Kidney tubule cell (primary cell): ENCODE measurements at regions not wholly inside any gene's neighbourhood (a gene's known extent, or its start where the extent isn't known, plus 50 kb on each side); places are given as distances from the start of the nearest gene placed in this dataset.

Source experiments
- DNase-seq: peaks from one replicate; pipeline ENCODE4 v3.0.0-alpha.2; 2018; ENCODE audit warnings: low spot score

DNA sequence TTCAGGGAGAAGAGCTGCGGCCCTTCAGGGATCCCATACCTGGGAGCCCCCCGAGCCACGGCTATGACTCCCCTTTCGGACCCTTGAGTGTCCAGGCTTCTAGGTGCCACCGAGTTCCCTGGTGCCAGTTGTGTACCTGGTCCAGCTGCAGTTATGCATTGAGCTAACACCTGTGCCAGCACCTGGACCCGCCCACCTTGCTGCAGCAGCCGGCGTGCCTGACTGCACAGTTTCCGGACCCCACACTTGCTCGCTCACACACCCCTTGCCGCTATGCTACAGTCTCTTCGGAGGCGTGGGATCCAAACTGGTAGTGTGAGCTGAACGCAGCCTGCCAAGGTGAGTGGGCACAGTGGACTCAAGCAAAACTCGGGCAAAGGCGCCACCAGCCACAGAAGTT, 284.5 kb upstream of the ROBO1 start:
- DNase-seq, result no peak

GRCh38 chr3:80051602-80051962, 283.8 kb upstream of the ROBO1 start:
- no peak for DNase-seq

DNA sequence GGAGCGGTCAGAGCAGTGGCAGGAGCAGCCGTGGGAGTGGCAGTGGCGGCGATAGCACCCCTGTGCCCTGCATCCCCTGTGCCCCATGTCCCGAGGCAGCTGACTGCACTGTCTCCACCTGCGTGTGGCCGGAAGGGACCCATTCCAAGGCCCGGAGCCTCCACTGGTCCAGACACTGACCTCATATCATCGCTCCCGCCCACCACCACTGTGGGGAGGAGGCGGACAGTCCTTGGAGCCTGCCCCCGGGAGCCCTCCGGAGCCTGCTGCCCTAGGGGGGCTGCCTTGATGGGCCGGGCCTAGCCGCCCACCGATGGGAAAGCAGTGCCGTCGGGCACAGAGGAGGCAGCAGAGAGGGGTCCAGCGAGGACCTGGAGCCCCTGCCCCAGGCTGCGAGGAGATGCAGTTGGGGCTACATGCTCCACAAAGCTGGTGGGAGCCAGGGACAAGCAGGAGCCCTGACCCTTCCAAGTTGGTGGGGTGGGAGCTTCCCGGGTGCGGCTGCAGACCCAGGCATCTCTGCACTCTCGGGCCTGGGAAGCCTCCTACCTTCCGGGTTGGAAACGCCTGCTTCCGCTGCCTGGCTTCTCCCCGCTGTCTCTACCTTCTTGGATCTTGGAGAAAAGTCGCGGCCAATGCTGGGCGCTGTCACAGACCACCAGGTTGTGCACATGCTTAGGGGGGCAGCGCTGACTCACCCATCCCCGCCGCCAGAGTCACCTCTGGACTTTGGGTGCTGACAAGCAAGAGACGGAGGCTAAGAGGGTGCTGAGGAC, 283.2 kb upstream of the ROBO1 start:
- no peak for DNase-seq

DNA sequence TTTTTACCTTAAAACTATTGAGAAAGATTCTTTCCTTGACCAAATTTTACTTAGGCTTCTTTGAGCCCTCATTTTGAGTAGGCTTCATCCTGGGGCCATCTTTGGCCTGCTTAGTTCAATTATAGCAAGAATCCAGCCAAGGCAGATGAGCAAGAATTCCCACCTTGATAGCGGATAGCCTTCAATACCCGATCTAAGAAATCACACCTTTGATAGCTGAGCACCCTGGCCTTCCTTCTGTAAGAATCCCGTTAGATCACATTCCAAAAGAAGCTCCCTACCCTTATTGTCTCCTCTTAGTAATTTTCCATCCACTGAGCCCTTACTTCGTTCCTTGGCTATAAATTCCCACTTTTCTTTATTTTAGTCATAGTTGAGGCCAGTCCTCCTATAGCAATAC, 275.4 kb upstream of the ROBO1 start:
- no peak for DNase-seq

- no peak for DNase-seq
These were observed 272.3 kb upstream of the ROBO1 start for GRCh38 chr3:80040067-80040466.

DNA sequence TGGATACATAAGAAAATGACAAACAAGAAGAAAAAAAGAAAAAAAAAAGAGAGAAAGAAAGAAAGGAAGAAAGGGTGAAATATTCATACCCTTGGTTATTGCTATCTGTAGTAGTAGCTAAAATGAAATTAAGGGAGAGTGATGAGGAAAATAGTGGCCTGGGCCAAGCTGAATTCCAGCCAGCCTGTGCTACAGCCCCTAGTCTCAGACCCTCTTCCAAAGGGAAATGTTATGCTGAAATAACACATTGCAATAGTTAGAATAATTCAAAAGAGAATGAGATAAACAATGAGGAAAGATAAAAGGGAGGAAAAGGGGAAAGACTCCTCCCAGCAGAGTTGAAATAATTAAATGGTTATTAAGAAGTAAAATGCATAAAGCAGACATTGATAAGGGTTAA, 268.4 kb upstream of the ROBO1 start:
- no peak for DNase-seq

- DNase-seq, result no peak
These were observed 267.2 kb upstream of the ROBO1 start for GRCh38 chr3:80035021-80035420.

DNA sequence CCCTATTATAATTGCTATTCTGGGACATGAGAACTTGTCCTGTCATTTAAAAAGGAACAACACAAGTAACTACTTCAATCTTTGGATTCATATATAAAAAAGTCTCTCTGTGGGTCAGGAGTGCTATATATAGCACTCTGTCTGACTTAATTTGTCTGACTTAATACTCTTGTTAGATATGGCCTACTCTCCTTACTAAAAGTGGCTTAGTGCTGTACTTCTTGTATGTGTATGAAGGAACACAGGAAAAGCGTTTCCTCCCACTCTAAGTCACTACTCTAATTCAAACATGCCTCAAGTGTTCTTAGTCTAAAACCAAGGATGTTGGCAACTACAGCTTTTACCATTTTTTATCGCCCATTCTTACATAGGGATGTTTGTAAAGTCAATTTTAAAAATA, 255.2 kb upstream of the ROBO1 start:
- no peak for DNase-seq

DNA sequence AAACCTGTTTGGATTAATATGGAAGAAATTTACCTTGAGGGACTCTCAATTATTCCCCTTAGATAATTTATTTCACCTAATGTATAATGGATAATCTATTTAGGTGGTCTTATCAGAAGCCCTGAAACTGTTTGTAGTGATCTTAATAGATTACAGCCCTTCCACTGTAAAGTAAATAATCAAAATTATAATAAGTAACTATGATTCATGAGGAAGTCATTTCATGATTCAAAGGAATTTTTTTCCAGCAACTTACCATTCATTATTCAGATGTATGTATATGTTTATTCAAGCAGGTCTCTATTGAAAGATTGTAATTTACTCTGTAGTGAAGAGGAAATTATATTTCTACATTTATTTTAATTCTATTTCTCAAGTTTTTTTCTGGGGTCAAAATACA, 250.6 kb upstream of the ROBO1 start:
- no peak for DNase-seq

- no peak for DNase-seq
These were observed 249.6 kb upstream of the ROBO1 start for GRCh38 chr3:80017369-80017768.

DNA sequence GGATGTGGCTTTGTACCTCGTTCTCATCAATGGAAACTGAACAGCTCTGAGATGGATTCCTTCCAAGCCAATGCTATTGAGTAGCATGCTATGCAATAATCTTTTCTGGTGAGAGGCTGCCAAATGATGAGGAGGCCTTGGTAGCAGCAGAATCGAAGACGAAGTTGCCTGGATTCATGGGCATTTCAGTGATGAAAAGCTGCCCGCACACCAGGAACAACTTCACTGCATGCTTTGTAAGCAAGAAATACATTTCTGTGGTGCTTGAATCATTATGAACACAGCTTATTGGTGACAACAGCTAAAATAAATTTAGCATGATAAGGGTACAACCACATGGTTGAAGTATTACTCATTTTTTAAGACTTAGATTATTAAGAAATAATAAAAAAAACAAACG, 246.8 kb upstream of the ROBO1 start:
- no peak for DNase-seq

- no peak for DNase-seq
These were observed 242.3 kb upstream of the ROBO1 start for GRCh38 chr3:80010021-80010571.

- no peak for DNase-seq
These were observed 239.7 kb upstream of the ROBO1 start for GRCh38 chr3:80007522-80007921.

DNA sequence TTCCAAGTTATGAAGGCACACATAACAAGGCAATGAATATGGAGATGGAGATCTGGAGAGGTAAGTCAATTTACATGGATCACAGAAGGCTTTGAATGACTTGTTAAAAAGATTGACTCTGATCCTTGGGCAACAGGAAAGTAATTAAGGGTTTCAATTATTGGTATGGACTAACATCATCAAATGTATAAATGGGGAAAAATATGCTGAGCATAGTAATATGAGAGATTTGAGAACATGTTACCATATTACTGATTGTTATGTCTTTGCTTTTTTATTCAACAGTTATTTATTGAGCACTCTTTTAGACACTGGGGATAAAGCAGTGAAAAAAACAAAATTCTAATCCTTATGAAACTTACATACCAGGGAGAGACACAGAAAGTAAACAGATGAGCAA, 238.5 kb upstream of the ROBO1 start:
- DNase-seq, result no peak

GRCh38 chr3:80000022-80000421, 232.2 kb upstream of the ROBO1 start:
- DNase-seq, result no peak

DNA sequence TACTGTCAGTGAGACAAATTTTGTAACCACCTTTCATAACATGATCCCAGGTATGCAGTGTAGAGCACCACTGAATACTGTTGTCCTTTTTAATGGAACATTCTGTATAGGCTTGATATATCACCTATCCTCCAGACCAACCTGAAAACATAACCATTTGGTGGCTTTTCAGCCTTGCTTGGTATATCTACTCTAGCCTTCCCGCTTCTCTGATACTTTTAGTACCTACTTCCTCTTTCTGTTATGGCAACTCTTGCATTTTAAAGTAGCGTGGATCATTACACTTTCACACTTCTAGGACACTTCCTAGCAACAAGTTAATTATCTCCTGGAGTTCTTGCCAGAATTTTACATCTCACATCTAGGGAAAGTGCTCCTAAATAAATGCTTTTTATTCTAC, 226.6 kb upstream of the ROBO1 start:
- no peak for DNase-seq

DNA sequence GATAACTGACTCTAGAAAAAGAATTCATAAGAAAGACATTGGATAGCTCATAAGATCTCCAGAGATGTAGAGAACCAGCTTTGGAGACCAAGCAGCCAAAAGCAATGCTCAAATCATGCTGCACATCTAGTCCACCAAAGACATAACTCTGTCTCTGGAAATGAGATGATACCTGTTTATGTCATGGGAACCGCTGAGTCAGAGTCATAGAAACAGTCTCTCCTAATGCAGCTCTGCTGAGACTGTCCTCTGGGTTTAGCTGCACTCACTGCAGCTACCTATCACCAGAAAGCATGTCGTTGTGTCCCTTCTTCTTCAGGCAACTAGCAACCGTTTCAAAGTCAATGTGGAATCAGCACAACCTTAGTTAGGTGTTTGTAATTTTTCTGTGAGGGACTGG, 218.5 kb upstream of the ROBO1 start:
- DNase-seq, result no peak

DNA sequence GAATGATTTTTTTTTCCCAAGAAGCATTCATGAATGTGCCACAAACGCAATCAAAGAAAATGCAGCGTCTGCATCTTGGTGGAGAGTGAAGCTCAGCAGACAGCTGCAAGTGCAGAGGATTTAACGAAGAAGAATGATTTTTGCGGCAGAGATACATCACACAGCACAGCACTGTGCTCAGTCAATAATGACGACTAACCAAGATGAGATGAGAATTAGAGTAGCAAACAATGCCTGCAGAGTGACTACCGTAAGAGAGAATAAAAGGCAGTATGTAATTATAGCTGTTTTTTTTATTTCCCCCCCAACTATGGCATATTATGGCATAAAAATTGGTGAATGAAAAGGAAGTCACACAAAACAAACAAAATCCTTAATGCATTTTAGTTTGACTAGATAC, 218.0 kb upstream of the ROBO1 start:
- DNase-seq, result no peak

GRCh38 chr3:79983118-79983517, 215.3 kb upstream of the ROBO1 start:
- no peak for DNase-seq

DNA sequence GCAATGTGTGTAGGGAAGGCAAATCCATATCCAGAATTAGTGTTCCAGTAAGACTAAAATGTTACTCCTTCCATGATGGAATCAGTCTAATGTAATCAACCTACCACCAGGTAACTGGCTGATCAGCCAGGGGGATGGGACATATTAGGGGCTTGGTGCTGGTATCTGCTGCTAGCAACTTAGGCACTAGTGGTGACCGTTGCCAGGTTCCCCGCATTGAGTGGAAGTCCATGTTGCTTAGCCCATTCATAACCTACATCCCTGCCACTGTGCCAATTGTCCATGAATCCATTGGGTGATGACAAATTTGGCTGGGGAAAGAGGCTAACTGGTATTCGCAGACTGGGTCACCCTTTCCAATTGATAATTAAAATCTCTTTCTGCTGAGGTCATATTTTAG, 212.2 kb upstream of the ROBO1 start:
- no peak for DNase-seq

DNA sequence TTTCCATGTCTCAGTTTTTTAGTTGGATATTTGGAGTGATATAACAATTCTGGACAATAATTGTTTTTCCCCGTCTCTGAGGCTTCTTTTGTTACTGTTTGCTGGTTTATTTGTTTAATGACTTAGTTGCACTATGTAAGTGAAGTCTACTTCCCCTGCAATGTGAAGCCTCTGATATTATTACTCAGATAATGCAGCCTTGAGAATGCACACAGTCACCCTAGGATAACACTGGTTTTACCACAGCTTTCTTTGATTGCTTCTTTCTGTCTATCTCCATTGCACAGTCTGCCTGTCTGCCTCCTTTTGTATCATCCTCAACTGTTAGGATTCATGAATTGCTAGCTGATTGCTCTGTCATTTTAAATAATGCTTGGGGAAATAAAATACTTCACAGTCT, 208.7 kb upstream of the ROBO1 start:
- DNase-seq, result no peak

- DNase-seq, result no peak
These were observed 206.3 kb upstream of the ROBO1 start for GRCh38 chr3:79973917-79974595.

DNA sequence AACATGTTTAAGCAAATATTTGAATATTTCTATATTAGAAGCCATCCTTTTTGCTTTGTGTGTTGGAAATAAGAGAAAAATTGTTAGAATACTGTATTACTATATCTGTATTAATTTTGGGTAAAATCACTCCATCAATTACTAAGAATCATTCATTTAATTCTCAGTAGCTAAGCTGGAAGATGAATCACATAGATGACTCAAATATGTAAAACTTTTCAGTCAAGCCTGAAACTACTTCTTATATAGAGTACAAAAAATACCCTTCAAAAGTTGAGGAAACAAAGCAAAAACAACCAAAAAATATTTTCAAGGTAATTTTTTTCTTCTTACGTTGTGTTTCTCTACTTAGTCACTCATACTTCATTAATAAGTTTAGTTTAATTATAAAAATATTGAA, 205.7 kb upstream of the ROBO1 start:
- DNase-seq, result no peak

GRCh38 chr3:79968418-79968817, 200.6 kb upstream of the ROBO1 start:
- no peak for DNase-seq
